CD4-positive, alpha-beta T cell treated with Interferon gamma for 1 hour (primary cell): ENCODE measurements at regions not wholly inside any gene's neighbourhood (a gene's known extent, or its start where the extent isn't known, plus 50 kb on each side); places are given as distances from the start of the nearest gene placed in this dataset.

Experiments used
- DNase-seq: peaks from one replicate; pipeline ENCODE4 v3.0.0-alpha.2; 2020

DNA sequence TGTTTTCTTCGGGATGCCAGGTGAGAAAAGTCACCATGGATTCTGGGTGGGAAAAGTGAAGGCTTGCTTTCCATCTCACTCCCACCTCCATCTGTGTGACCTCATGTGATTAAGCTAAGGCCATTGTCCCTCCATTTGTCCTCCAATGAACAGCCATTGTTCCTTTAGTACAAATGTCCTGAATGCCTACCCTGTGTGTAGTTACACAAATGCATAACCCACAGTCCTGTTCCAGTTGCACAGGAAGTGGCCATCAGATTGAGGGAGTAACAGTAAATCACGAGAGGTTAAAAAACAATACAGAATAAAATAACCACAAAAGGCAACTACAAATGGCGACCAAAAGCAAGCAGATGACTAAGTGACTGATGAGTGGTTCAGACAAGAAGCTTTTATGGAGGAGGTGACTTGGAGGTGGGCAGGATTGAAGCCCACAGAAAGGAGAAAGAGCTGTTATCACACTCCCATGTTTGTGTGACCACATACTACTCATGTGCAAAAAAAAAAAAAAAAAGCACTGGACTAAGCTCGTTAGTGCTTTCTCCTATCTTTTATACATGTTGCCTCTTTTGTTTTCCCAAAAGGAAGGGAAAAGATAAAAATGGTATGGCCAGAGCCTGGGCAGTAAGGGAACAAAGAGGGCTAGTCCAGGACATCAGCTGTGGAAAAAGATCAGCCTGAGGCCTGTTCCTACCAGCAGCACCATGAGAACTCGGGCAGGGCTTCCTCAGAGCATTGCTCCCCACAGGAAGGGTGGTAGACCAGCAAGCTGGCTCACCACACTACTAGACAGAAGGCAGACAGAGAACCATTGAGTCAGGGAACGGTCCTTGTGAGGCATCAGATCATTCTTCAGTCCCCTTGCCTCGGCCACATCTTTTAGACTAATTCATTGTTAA, 111.0 kb downstream of the TFAP2A start:
- no peak for DNase-seq

DNA sequence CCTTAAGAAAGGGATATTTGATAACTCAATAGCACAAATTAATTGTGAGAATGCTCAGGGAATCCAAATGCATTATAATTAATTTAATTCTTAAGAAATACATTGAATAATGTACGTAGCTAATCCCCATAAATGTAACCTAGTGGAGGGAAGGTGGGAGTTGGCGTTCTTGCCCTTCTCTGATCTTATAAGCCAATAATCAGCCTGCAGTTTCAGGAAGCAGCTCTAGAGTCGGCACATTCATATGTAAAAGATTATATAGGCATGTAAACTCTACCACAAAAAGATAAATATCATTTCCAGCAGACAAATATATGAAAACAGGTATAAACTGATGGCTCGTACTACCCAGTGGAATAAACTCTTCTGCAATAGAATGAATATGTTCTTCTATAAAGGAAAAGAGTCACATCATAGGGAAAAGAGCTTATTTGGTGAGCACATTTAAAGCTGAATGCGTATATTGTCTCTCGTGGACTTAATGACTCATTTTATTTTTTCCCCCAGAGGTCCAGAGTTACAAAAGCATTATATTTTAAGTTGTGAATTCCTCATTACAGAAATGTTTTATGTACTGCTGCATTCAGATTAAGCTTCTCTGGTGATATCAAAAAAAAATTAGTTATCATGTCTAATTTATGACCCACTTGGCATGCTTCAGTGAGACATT, 112.2 kb downstream of the TFAP2A start:
- DNase-seq: no peak

DNA sequence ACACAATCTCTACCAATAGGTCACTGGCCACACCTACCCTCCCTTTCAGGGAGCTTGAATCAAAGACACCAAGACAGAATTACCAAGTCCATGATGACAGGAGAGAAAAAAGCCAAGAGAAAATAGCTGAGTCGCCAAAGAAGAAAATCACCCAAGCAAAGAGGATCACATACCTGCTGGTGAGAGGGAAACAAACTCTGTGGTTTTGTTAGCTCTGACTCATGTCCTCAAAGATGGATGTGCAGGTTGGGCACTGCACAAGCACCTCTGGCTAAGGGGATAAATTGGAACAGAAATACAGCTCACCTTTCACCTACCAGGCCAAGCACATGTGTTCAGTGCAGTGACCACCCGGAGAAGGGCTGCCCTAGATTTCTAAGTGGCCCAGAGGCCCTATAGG, 114.8 kb downstream of the TFAP2A start:
- no peak for DNase-seq

DNA sequence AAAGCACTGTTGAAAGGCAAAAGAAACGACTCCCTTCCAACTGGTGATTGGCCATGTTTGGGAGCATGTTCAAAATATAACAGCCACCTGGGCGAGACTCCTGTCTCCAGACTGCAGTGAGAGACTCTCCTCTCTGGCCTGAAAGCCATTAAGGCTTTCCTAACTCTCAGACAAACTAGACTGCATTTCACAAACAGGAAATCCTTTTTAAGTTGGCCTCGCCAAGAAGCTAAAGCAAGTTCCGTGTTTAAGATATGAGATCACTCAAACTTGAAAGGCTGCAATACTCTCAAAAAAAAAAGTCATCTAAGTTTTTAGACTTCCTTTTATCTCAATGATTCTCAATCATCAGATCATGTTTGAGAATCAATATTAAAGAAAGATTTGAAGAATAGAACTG, 117.0 kb downstream of the TFAP2A start:
- no peak for DNase-seq

DNA sequence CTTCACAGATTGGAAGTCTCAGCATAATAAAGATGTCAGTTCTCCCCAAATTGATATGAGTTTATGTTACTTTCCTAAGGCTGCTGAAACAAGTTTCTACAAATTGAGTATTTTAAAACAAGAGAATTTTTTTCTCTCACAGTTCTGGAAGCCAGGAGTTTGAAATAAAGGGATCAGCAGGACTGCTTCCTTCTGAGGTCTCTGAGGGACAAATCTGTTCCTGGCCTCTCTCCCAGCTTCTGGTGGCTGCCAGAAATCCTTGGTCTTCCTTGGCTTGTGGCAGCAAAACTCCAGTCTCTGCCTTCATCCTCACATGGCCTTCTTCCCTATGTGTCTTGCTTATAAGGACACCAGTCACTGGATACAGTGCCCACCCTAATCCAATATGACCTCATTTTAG, 136.1 kb downstream of the TFAP2A start:
- no peak for DNase-seq

DNA sequence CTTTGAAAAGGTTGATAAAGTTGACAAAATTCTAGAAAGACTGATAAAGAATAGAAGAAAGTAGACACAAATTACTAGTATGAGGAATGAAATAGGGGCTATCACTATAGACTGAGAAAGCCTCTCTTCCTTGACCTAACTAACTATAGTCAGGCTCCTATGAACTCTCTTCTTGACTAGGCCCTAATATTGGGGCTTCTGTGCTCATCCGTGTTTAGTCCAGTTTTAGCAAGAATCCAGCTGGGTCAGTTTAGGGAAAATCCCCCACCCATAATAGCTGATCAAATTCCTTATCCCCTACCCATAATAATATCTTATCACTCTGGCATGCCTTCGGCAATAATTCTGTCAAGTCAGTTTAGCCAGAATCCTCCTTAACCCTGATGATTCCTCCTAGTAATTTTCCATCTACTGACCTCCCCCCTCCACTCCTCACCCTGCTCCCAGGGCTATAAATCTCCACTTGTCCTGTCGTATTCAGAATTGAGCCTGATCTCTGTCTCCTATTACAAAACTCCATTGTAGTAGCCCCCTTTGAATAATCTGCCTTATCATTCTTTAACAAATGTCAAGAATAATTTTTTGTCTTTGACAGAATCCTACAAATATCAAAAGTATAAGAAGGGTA, 138.1 kb downstream of the TFAP2A start:
- DNase-seq: no peak

DNA sequence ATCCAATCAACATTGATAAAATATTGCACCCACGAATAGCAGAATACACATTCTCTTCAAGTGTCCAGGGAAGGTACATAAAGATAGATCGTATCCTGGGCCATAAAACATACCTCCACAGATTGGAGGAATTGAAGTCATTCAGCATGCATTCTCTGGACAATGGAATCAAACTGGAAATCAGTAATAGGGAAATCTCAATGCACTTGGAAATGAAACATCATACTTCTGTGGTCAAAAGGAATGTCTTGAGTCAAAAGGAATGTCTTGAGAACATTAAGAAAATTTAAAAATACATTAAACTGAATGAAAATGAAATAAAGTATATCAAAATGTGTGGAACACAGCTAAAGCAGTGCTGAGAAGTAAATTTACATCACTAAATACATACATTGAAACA, 138.8 kb downstream of the TFAP2A start:
- no peak for DNase-seq

DNA sequence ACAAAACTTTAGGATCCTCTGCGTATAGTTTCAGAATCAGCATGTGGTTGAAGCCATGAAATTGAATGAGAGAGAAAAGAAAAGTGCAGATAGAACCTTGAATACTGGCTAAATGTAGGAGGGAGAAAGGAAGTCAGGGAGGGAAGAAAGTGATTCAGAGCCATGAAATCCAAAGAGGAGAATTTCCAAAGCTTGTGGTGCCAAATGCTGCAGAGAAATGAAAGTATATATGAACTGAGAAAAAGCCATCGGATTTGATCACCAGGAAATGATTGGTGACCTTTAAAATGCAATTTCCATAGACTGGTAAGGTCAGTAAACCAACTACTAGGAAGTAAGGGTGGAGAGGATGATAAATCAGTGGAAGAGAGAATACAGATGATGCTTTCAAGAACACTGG, 142.3 kb downstream of the TFAP2A start:
- no peak for DNase-seq

DNA sequence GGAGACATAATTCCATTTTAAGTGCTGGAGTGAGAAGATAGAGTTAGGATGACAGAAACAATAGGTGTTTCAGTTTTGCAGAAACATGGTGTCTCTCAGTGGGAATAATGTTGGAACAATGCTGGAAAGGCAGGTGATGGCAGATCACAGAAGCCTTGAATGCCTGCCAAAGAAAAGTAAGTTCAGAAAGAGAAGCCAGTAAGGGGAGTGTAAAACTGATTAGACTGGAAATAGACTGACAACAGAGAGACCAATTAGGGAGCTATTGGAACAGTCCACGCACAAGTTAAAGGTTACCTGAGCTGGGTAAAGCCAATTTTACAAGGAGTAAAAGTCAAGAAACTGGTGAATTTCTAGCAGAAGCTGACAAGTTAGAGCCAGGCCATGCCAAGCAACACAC, 142.9 kb downstream of the TFAP2A start:
- no peak for DNase-seq

DNA sequence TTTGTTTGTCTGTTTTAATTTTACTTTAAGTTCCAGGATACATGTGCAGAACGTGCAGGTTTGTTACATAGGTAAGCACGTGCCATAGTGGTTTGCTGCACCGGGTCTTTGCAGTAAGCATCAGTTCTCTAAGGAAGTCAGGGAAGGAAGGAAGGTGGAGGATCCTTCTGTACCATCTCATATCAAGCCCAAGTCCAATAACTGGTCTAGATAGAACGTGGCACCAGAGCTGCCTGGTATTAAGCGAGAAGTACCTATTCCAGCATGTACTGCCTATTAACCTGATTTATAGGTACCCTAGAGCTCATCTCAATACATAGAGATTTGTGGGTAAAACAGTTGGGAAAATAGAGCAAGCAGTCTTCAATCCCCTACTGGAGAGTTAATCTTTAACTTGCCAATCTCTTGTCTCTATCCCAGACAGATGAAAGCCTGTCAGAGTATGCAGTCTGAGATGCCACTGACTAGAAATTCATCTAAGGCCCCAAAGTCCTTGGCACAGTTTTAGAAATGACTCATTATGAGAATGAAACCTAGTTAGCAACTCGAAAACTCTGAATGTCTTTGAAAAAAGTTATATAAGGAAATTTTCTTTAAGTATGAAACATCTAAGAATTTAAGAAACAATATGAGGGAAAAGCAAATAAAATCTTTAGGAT, 144.9 kb downstream of the TFAP2A start:
- DNase-seq: no peak

DNA sequence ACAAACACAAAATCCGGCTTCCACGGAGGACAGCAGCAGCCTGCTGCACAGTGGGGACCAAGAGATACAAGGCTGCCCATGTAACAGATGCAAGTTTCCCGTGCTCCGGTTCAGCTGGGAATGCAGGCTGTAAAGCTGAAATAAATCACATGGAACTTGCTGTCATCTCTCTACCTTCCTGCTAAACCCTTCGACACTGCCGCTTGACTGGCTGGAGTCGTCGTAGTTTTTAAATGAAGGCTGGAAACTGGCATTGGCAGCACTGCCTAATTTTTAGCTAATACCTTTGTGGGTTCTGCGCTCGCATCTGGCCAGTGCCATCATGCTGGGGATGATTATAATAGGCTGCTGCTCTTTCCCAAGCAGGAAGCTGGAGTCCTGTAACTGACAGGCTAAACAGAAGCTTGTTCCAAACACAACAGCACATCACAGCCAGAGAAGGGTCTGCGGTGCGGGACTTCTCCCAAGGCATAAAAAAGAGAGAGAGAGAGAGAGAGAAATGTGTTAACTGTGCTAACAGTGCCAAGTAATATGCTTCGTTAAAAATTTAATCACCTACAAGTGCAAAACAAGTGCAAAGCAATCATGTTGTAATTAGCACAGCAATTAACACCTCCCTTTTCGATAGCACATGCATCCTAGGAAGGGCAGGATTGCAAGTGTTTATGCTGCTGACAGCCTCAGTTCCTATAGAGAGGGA, 146.1 kb downstream of the TFAP2A start:
- DNase-seq: no peak

DNA sequence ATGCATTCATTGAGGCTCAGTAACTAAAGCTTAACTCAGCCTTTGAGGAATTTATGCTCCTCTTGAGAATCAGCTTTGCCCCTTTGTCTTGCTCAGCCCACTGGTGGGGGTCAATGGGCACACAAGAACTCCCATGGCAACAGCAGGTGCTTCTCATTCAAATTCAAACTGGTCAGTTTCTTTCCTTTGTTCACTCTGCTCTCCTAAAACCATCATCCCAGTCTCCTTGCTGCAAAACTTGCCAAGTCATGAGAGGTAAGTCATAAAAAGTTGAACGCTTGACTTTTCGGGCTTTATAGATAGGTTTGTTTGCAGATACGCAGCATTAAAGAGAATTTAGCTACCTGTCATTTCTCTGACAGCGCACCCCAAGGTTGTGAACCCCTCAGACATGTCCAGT, 146.8 kb downstream of the TFAP2A start:
- DNase-seq: no peak

DNA sequence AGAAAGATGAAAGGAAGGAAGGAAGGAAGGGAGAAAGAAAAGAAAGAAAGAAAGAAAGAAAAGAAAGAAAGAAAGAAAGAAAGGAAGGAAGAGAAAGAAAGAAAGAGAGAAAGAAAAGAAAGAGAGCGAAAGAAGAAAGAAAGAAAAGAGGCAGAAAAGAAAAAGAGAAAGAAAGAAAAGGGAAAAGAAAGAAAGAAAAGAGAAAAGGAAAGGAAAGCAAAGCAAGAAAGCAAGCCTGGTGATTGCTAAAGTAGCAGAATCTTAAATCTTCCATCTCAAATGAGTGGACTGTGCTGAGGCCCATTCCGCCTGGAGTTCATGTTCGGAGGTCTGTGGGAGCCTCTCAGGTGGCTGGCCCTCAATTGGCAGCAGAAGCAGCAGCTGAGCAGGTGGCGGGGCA, 148.4 kb downstream of the TFAP2A start:
- DNase-seq: no peak

DNA sequence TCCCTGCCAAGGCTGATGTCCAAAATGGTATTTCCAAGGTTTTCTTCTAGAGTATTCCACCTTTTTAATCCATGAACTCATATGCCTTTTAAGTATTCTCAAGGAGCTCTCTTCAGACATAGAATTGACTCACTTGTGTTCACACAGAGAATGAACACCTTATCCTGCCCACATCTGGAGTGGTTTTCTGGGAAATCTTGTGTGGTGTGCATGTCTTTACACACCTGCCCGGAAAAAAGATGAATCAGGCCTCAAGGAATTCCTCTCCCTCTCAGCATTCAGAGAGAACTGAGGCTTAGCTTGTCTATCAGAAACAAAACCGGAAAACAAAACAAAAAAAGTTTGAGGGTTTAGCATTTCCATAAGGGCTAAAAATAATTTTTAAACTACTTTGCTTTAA, 148.8 kb downstream of the TFAP2A start:
- DNase-seq: no peak

DNA sequence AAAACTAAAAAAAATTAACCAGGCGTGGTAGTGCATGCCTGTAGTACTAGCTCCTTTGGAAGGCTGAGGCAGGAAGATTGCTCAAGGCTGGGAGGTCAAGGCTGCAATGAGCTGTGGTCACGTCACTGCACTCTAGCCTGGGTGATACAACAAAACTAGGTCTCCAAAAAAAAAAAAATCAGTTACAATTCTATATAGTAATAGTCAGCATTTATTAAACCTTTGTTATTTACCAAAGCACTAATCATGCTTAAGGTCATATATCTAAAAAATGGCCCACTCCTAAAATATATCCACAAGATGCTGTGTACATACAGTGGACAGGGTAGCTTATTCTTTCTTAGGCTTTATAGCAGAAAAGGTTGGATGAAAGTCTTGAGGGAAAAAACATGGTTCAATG, 152.4 kb downstream of the TFAP2A start:
- DNase-seq: no peak

DNA sequence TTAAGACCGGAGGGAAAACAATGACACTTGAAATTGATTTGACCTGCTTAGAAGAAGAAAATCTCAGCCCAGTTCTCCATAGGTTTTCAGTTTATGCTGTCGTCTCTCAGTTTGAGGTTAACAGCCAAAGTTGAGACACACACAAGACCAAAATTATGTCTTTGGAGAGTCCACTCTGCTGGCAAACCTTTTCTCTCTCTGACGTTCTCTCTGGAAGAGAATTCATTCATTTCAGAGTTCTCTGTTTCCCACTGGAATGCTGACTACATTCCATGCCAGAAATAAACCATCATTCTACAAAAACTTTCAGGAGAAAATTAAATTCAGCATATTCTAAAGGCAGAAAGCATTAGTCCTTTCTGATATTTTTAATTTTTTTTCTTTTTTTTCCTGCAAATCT, 155.2 kb downstream of the TFAP2A start:
- DNase-seq: no peak

DNA sequence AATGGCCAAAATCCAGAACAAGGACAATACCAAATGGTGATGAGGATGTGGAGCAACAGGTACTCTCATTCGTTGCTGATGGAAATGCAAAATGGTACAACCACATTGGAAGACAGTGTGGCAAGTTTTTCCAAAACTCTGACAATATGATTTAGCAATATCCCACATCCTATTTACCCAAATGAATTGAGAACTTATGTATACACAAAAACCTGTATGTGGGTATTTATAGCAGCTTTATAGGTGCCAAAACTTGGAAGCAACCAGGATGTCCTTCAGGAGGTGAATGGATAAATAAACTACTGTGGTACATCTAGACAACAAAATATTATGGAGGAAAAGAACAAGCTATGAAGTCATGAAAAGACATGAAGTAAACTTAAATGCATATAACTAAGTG, 156.5 kb downstream of the TFAP2A start:
- DNase-seq: no peak

DNA sequence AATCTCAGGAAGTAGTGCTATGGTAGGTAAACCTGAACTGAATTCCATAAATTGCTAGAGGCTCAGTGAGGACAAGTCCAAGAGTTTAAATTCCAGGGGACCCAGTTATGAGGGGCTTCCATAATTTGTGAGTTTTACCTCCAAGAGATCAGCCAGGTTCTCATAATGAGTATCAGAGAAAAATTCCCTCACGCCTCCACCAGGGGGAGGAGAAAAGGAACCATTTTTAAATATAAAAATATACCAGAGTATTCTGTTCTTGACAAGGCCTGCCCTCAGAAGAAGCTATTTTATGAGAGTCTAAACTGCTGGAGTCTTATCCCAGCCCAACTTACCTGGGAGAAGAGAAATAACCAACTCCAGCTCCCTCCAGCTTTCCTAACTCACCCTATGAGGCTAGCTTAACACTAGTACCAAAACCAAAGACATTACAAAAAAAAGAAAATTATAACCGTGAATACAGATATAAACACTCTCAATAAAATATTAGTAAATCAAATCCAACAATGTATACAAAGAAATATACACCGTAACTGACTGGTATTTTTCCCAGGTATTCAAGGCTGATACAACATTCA, 158.7 kb downstream of the TFAP2A start:
- no peak for DNase-seq

DNA sequence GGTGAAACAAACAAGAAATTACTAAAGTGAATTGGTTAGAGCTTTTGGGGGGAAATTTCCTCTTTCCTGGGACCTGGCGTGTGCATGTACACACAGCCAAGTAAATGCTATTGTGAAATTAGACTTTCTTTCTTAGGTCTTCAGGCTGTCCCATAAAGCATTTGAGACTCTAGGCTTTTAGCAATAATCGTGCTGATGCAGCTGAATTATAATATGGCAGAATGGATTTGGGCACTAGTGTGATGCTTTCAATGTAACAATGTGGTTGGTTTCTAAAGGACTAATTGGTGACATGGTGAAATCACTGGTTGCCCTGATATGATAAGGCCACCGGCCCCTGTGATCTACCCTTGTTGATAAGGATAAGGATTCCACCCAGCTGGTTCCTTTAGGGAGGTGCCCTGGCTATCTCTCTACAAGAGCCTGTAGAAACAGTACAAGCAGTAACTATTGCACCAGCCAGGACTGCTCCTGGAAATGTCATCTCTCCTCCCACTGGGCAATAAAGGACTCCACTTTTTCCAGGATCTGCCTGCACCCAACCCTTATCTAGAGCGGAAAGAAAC, 164.1 kb downstream of the TFAP2A start:
- DNase-seq: no peak

DNA sequence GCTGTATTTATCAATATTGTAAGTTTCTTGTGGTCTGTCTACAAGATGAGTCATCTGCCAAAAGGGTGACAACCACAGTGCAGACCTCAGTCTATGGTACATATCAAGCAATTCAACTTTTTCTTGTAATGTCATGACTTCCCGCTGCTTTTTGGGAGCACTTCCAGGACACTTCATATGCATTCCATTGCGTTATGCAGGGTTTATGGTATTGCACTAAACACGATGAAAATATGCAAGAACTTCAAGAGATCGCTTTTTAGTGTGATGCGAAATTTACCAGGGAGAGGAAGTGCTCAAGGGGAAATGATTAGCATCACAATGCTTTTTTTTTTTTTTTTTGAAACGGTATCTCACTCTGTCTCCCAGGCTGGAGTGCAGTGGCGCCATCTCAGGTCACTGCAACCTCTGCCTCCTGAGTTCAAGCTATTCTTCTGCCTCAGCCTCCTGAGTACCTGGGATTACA, 166.5 kb downstream of the TFAP2A start:
- no peak for DNase-seq

DNA sequence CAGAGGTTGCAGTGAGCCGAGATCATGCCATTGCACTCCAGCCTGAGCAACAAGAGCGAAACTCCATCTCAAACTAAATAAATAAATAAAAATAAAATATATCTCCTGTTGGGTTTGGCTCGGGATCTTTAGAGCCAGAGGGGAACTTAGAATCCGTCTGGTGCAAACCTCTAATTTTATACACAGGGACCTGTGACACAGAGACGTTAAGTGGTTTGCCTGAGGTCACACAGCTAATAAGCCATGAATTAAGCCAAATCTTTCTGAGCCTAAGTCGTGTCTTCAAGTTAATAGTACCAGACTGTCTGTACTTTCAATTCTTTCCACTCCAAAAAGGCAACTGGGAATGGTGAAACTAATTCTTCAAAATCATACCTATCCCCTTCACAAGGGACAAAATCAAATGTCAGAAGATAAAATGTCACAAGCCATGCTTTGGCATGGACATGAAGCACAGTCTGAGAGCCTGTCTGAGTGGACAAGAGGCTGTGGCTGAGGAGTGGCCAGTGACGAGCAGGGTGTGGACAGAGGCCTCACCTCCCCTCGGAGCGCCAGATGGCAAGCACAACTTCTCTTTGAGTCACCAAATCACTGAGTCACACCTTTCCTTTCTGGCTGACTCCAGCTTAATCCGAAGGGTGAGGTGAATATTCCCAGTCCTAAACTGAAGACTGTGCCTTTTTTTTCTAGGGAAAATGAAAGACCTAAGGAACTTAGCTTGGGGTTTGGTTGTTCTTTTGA, 177.4 kb downstream of the TFAP2A start:
- DNase-seq: no peak
